Fibroblast of the aortic adventitia (primary cell): ENCODE measurements at regions not wholly inside any gene's neighbourhood (a gene's known extent, or its start where the extent isn't known, plus 50 kb on each side); places are given as distances from the start of the nearest gene placed in this dataset.

ENCODE experiments used
- DNase-seq: peaks from one replicate; pipeline ENCODE4 v3.0.0-alpha.2; 2010; ENCODE audit warnings: low read depth
- H3K4me3 ChIP-seq: 2 replicates; pipeline ENCODE4 v1.5.1; 2011; ENCODE audit warnings: low read depth, mild to moderate bottlenecking, control low read depth, low read length, moderate library complexity
- CTCF ChIP-seq: IDR thresholded peaks from 2 replicates; pipeline ENCODE4 v1.5.1; 2011; ENCODE audit warnings: mild to moderate bottlenecking, low read length, control low read depth, inconsistent platforms; ENCODE audit not compliant: insufficient read depth

- no peak overlapping the region for H3K4me3 ChIP-seq
- TF ChIP-seq CTCF, result no peak
- no peak for DNase-seq
Measured at GRCh38 chr18:38074298-38074876, 508.8 kb upstream of the CELF4 start.

GRCh38 chr18:38067821-38068220, 502.2 kb upstream of the CELF4 start:
- no peak overlapping the region for H3K4me3 ChIP-seq
- DNase-seq, result no peak
- no peak for TF ChIP-seq CTCF

- no peak for DNase-seq
- H3K4me3 ChIP-seq, result no peak overlapping the region
- TF ChIP-seq CTCF, result no peak
Measured at GRCh38 chr18:38067086-38067485, 501.5 kb upstream of the CELF4 start.

GRCh38 chr18:38052879-38053590, 487.4 kb upstream of the CELF4 start:
- no peak for TF ChIP-seq CTCF
- H3K4me3 ChIP-seq, result no peak overlapping the region
- no peak for DNase-seq

- no peak overlapping the region for H3K4me3 ChIP-seq
- no peak for TF ChIP-seq CTCF
- no peak for DNase-seq
Measured at GRCh38 chr18:38047820-38048219, 482.2 kb upstream of the CELF4 start.

GRCh38 chr18:38046651-38047050, 481.1 kb upstream of the CELF4 start:
- TF ChIP-seq CTCF, result no peak
- no peak overlapping the region for H3K4me3 ChIP-seq
- DNase-seq, result no peak

GRCh38 chr18:38045845-38046244, 480.2 kb upstream of the CELF4 start:
- no peak overlapping the region for H3K4me3 ChIP-seq
- DNase-seq, result no peak
- TF ChIP-seq CTCF, result no peak
